ENCODE measurements at regions not wholly inside any gene's neighbourhood (a gene's known extent, or its start where the extent isn't known, plus 50 kb on each side); places are given as distances from the start of the nearest gene placed in this dataset.

GRCh38 chr4:136925203-136925602, 607.1 kb downstream of the PCDH18 start:
- no peaks in the 10 kb centered on the region for H3K4me1 ChIP-seq (replicated peaks; ENCODE audit: insufficient read depth)
- no peaks in the 10 kb centered on the region for H3K36me3 ChIP-seq (ENCODE audit: low read depth)
- no peak for TF ChIP-seq EZH2 (IDR thresholded peaks at IDR 0.05; ENCODE audit: low read depth)
- TF ChIP-seq CTCF (conservative IDR thresholded peaks at IDR 0.05), result no peak
- H3K27ac ChIP-seq, result no peak overlapping the region
- CTCF ChIA-PET, result no interaction called here
- no peak overlapping the region for H3K4me3 ChIP-seq
- POLR2A ChIA-PET (ENCODE audit: unreplicated experiment), result no interaction called here
- intact Hi-C loops (cut with micrococcal nuclease; ENCODE audit: unreplicated experiment), result no loop called here
- no TSS peak for BruUV-seq (replicated peaks)
- H3F3A ChIP-seq (ENCODE audit: insufficient read depth, low read depth), result no peaks in the 10 kb centered on the region
- no peaks in the 10 kb centered on the region for H4K20me1 ChIP-seq (ENCODE audit: insufficient read depth)
- no peak overlapping the region for H2AFZ ChIP-seq
- no peaks in the 10 kb centered on the region for H3K79me2 ChIP-seq (ENCODE audit: low read depth)
- H3K27me3 ChIP-seq (ENCODE audit: insufficient read depth, low read depth), result no peaks in the 10 kb centered on the region
- H3K9me3 ChIP-seq (ENCODE audit: insufficient read depth, low read depth), result no peaks in the 10 kb centered on the region
- no peak overlapping the region for H3K4me2 ChIP-seq
- H3K9me2 ChIP-seq (ENCODE audit: insufficient read depth), result no peaks in the 10 kb centered on the region
- no peak for DNase-seq

GRCh38 chr4:136922066-136922465, 610.2 kb downstream of the PCDH18 start:
- POLR2A ChIA-PET (ENCODE audit: unreplicated experiment), result no interaction called here
- no peaks in the 10 kb centered on the region for H3K79me2 ChIP-seq (ENCODE audit: low read depth)
- DNase-seq, result no peak
- no peak for TF ChIP-seq EZH2 (IDR thresholded peaks at IDR 0.05; ENCODE audit: low read depth)
- no peak for TF ChIP-seq CTCF (conservative IDR thresholded peaks at IDR 0.05)
- no peak overlapping the region for H2AFZ ChIP-seq
- CTCF ChIA-PET, result no interaction called here
- no TSS peak for BruUV-seq (replicated peaks)
- no peaks in the 10 kb centered on the region for H3F3A ChIP-seq (ENCODE audit: insufficient read depth, low read depth)
- H4K20me1 ChIP-seq (ENCODE audit: insufficient read depth), result no peaks in the 10 kb centered on the region
- no peak overlapping the region for H3K4me3 ChIP-seq
- H3K27me3 ChIP-seq (ENCODE audit: insufficient read depth, low read depth), result no peaks in the 10 kb centered on the region
- no peaks in the 10 kb centered on the region for H3K9me3 ChIP-seq (ENCODE audit: insufficient read depth, low read depth)
- no peaks in the 10 kb centered on the region for H3K9me2 ChIP-seq (ENCODE audit: insufficient read depth)
- H3K36me3 ChIP-seq (ENCODE audit: low read depth), result no peaks in the 10 kb centered on the region
- H3K4me2 ChIP-seq, result no peak overlapping the region
- intact Hi-C loops (cut with micrococcal nuclease; ENCODE audit: unreplicated experiment), result no loop called here
- no peaks in the 10 kb centered on the region for H3K4me1 ChIP-seq (replicated peaks; ENCODE audit: insufficient read depth)
- H3K27ac ChIP-seq, result no peak overlapping the region

GRCh38 chr4:136920092-136920881, 612.0 kb downstream of the PCDH18 start:
- no TSS peak for BruUV-seq (replicated peaks)
- Histone ChIP-seq H3K36me3 (ENCODE audit: low read depth) (no peaks in the 10 kb centered on the region), H3K27ac (no peak overlapping the region), H3K4me3 (no peak overlapping the region), H3K4me2 (no peak overlapping the region), H3K9me2 (ENCODE audit: insufficient read depth) (no peaks in the 10 kb centered on the region), H3K79me2 (ENCODE audit: low read depth) (no peaks in the 10 kb centered on the region), H4K20me1 (ENCODE audit: insufficient read depth) (no peaks in the 10 kb centered on the region), H3K9me3 (ENCODE audit: insufficient read depth, low read depth) (no peaks in the 10 kb centered on the region), H3K4me1 (replicated peaks; ENCODE audit: insufficient read depth) (no peaks in the 10 kb centered on the region), H3K27me3 (ENCODE audit: insufficient read depth, low read depth) (no peaks in the 10 kb centered on the region), H3F3A (ENCODE audit: insufficient read depth, low read depth) (no peaks in the 10 kb centered on the region), H2AFZ (no peak overlapping the region)
- no peak for TF ChIP-seq EZH2 (IDR thresholded peaks at IDR 0.05; ENCODE audit: low read depth)
- TF ChIP-seq CTCF (conservative IDR thresholded peaks at IDR 0.05), result no peak
- CTCF ChIA-PET, result no interaction called here
- DNase-seq, result no peak
- POLR2A ChIA-PET (ENCODE audit: unreplicated experiment), result no interaction called here
- intact Hi-C loops (cut with micrococcal nuclease; ENCODE audit: unreplicated experiment), result no loop called here

Data from PC-9 (cell line).